SIG-M5 treated with dmso at 0.1 percent for 504 hours (cell line): ENCODE measurements at regions not wholly inside any gene's neighbourhood (a gene's known extent, or its start where the extent isn't known, plus 50 kb on each side); places are given as distances from the start of the nearest gene placed in this dataset.

ENCODE experiments used
- DNase-seq: peaks from one replicate; lab custom pipeline; 2025; ENCODE audit not compliant: unreplicated experiment; lab: John Stamatoyannopoulos, UW

GRCh38 chr2:71851094-71851750 lies 296.4 kb downstream of the CYP26B1 start:
- no peak for DNase-seq

GRCh38 chr2:71850306-71850801 lies 297.3 kb downstream of the CYP26B1 start:
- DNase-seq: no peak

GRCh38 chr2:71849607-71850305 lies 297.9 kb downstream of the CYP26B1 start:
- DNase-seq: no peak

- no peak for DNase-seq
Measured at GRCh38 chr2:71849111-71849510, 298.6 kb downstream of the CYP26B1 start.

GRCh38 chr2:71846669-71847291 lies 300.9 kb downstream of the CYP26B1 start:
- DNase-seq: no peak

- DNase-seq: no peak
Measured at GRCh38 chr2:71846072-71846471, 301.6 kb downstream of the CYP26B1 start.

GRCh38 chr2:71844967-71845366 lies 302.7 kb downstream of the CYP26B1 start:
- no peak for DNase-seq

GRCh38 chr2:71843391-71843850 lies 304.2 kb downstream of the CYP26B1 start:
- DNase-seq: no peak

GRCh38 chr2:71842744-71843143 lies 304.9 kb downstream of the CYP26B1 start:
- DNase-seq: no peak

- no peak for DNase-seq
Measured at GRCh38 chr2:71839826-71840225, 307.8 kb downstream of the CYP26B1 start.

GRCh38 chr2:71834796-71835195 lies 312.9 kb downstream of the CYP26B1 start:
- no peak for DNase-seq

- no peak for DNase-seq
Measured at GRCh38 chr2:71833855-71834560, 313.7 kb downstream of the CYP26B1 start.

GRCh38 chr2:71833272-71833671 lies 314.4 kb downstream of the CYP26B1 start:
- no peak for DNase-seq

- no peak for DNase-seq
Measured at GRCh38 chr2:71832844-71833243, 314.8 kb downstream of the CYP26B1 start.

- DNase-seq: no peak
Measured at GRCh38 chr2:71832388-71832787, 315.3 kb downstream of the CYP26B1 start.

GRCh38 chr2:71831193-71831577 lies 316.5 kb downstream of the CYP26B1 start:
- no peak for DNase-seq

- DNase-seq: no peak
Measured at GRCh38 chr2:71830497-71831192, 317.0 kb downstream of the CYP26B1 start.

- DNase-seq: no peak
Measured at GRCh38 chr2:71829008-71829407, 318.7 kb downstream of the CYP26B1 start.

GRCh38 chr2:71827973-71828372 lies 319.7 kb downstream of the CYP26B1 start:
- DNase-seq: no peak

GRCh38 chr2:71827524-71827901 lies 320.1 kb downstream of the CYP26B1 start:
- no peak for DNase-seq
